ENCODE measurements at regions not wholly inside any gene's neighbourhood (a gene's known extent, or its start where the extent isn't known, plus 50 kb on each side); places are given as distances from the start of the nearest gene placed in this dataset.

- intact Hi-C loops (cut with DNase I), result no loop called here
- peaks cover 45% of the 10 kb centered on the region for H3K27me3 ChIP-seq (ENCODE audit: low read depth)
- H3K4me3 ChIP-seq, result no peak overlapping the region
- ATAC-seq, result no peak
- H3K36me3 ChIP-seq, result no peaks in the 10 kb centered on the region
- no peak for DNase-seq
- no peaks in the 10 kb centered on the region for H3K9me3 ChIP-seq
- no peak overlapping the region for H3K27ac ChIP-seq
- TF ChIP-seq CTCF (IDR thresholded peaks at IDR 0.05), result no peak
- H3K4me1 ChIP-seq, result peaks cover 8% of the 10 kb centered on the region
These were observed 210.3 kb upstream of the FOXF1 start for GRCh38 chr16:86299882-86300610.

DNA sequence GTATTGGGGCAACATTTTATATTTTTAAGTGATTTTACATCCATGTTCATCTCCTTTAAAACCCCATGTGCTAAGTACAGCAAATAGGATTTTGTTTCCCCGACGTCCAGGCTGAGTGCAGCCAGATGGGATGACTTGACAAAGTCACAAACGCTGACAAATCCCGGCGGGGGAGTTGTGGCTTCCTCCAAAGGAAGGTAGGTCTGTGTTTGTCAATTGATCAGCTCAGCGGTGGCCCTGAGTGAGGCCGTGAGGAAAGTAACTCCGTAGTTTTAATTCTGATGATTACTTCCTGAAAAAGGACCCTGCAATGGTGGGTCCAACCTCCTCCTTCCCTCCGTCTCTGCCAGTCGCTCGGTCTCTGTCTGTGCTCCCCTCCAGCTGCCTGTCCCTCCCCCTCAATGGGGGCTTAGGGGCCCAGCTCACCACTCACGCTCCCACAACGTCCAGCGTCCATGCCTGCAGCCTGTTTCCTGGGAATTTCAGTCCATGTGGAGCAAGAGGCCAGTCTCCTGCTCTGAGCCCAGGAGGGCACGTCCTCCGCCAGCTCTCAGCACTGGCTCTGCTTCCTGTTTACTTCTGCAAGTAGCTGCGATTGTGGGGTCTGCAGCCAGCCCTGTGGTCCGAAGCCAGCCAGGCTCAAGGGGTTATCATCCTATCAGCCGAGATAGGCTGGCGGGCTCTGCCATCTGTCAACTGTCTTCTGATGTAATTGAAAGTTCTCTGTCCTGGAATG, 209.4 kb upstream of the FOXF1 start:
- no peak for ATAC-seq
- Histone ChIP-seq H3K36me3 (no peaks in the 10 kb centered on the region), H3K9me3 (no peaks in the 10 kb centered on the region), H3K4me1 (peaks cover 8% of the 10 kb centered on the region), H3K4me3 (peak overlapping the region; percentile 33), H3K27ac (peak overlapping the region; percentile 66), H3K27me3 (ENCODE audit: low read depth) (peaks cover 36% of the 10 kb centered on the region)
- intact Hi-C loops (cut with DNase I), result no loop called here
- no peak for TF ChIP-seq CTCF (IDR thresholded peaks at IDR 0.05)
- DNase-seq, result no peak

DNA sequence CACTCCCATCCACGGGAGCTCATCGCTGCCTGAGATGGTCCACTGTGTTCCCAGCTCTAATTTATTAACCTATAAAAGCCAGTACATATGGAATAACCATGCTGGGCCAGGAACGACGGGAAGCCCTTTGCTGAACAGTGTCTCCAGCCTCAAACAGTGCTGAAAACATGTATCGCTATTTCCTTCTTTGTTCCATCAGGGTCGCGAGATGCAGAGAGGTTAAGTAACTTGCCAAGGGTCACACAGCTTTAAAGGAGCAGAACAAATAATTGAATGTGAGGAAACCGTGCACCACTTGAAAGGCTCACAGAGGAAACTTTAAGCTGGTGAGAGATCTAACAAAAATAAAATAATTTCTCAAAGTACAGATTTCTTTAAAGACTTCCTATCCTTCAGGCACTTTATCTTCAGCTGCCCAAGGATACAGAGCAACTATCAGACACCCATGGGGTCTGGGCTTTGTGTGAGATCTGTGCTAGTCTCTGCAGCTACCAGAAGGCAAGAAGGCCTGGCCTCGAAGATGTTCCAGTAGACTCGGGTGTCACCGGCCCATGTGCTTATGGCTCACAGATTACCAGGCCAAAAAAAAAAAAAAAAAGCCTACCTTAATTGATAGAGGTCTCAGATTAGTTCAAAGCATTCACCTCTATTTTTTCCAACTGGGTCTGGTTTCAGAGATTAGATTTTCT, 207.8 kb upstream of the FOXF1 start:
- no peak overlapping the region for H3K4me3 ChIP-seq
- ATAC-seq, result no peak
- intact Hi-C loops (cut with DNase I), result no loop called here
- no peaks in the 10 kb centered on the region for H3K36me3 ChIP-seq
- DNase-seq, result no peak
- peaks cover 8% of the 10 kb centered on the region for H3K4me1 ChIP-seq
- no peaks in the 10 kb centered on the region for H3K9me3 ChIP-seq
- no peak for TF ChIP-seq CTCF (IDR thresholded peaks at IDR 0.05)
- peaks cover 26% of the 10 kb centered on the region for H3K27me3 ChIP-seq (ENCODE audit: low read depth)
- H3K27ac ChIP-seq, result no peak overlapping the region

GRCh38 chr16:86303787-86304678, 206.3 kb upstream of the FOXF1 start:
- Histone ChIP-seq H3K9me3 (no peaks in the 10 kb centered on the region), H3K4me1 (peaks cover 8% of the 10 kb centered on the region), H3K4me3 (peak overlapping the region; percentile 45), H3K27ac (peak overlapping the region; percentile 85), H3K27me3 (ENCODE audit: low read depth) (peaks cover 13% of the 10 kb centered on the region), H3K36me3 (no peaks in the 10 kb centered on the region)
- intact Hi-C loops (cut with DNase I), result no loop called here
- TF ChIP-seq CTCF (IDR thresholded peaks at IDR 0.05), result no peak
- peak in 1 of 2 donors; percentile 53 for ATAC-seq
- no peak for DNase-seq

- Histone ChIP-seq H3K27ac (no peak overlapping the region), H3K36me3 (no peaks in the 10 kb centered on the region), H3K4me1 (peaks cover 8% of the 10 kb centered on the region), H3K4me3 (peak overlapping the region; percentile 45), H3K27me3 (ENCODE audit: low read depth) (peaks cover 7% of the 10 kb centered on the region), H3K9me3 (no peaks in the 10 kb centered on the region)
- ATAC-seq (no peak), DNase-seq (no peak)
- intact Hi-C loops (cut with DNase I), result no loop called here
- no peak for TF ChIP-seq CTCF (IDR thresholded peaks at IDR 0.05)
These were observed 205.5 kb upstream of the FOXF1 start for GRCh38 chr16:86304868-86305267.
